HepG2 (cell line): ENCODE measurements at regions not wholly inside any gene's neighbourhood (a gene's known extent, or its start where the extent isn't known, plus 50 kb on each side); places are given as distances from the start of the nearest gene placed in this dataset.
A peak's percentile ranks its signal among the peaks of the same experiment; 100 is the strongest.

Experiments
- ATAC-seq: fragments of 200-7000 bp; cut with Tn5 transposase; 3 replicates; pipeline ENCODE4 v1.9.1; 2020; ENCODE audit warnings: mild to moderate bottlenecking, moderate library complexity
- BruUV-seq: library from RNA; stranded (reverse); fragments of 400-500 nt; replicated peaks from 2 replicates; lab custom pipeline; 2021; lab: Mats Ljungman, UMichigan
- CTCF ChIA-PET: fragments of 300-600 bp; formaldehyde crosslinking; extraction: SDS; loops from one replicate; lab custom pipeline; 2021; ENCODE audit warnings: low total read pairs, inconsistent platforms, low intra/inter-chr PET ratio; lab: Yijun Ruan, JAX
- POLR2A ChIA-PET: fragments of 350-600 bp; sonication (Branson Sonifier 250); formaldehyde crosslinking; loops from one replicate; lab custom pipeline; 2020; ENCODE audit warnings: antibody characterized with exemption, inconsistent platforms; lab: Yijun Ruan, JAX
- DNase-seq: peaks from one replicate; pipeline ENCODE4 v3.0.0-alpha.2; 2015; ENCODE audit warnings: low spot score
- FAIRE-seq: peaks from 3 replicates; lab custom pipeline; 2011; peaks lifted over from hg19 to GRCh38; lab: Jason Lieb, UNC
- H2AFZ ChIP-seq: one replicate; pipeline ENCODE4 v1.6.1; 2011; ENCODE audit warnings: low read length, inconsistent platforms
- H3K27ac ChIP-seq: fragments of 300-600 bp; 3 replicates; pipeline ENCODE4 v1.8.0; 2011; ENCODE audit warnings: mixed run types, mild to moderate bottlenecking, mixed read lengths, low read length, inconsistent platforms; ENCODE audit not compliant: insufficient read depth; ENCODE audit errors: extremely low read length
- H3K27me3 ChIP-seq, 2 experiments: fragments of 200-600 bp in 1 of 2; 2 replicates in 1 of 2; 3 replicates in 1 of 2; pipeline versions ENCODE4 v1.6.0 to v1.8.0; 2011; ENCODE audit warnings: low read length in 2 of 2, mild to moderate bottlenecking in 2 of 2, moderate library complexity in 2 of 2, inconsistent platforms in 1 of 2; ENCODE audit not compliant: insufficient read depth in 2 of 2, control insufficient read depth in 1 of 2
- H3K36me3 ChIP-seq, 2 experiments: fragments of 200-600 bp in 1 of 2; replicated peaks in 1 of 2; 2 replicates in 1 of 2; 3 replicates in 1 of 2; pipeline versions ENCODE4 v1.5.1 to v1.8.0; 2011; ENCODE audit warnings: low read length in 2 of 2, inconsistent platforms in 1 of 2; ENCODE audit not compliant: insufficient read depth in 2 of 2, control insufficient read depth in 1 of 2
- H3K4me1 ChIP-seq: 2 replicates; pipeline ENCODE4 v1.5.1; 2012; ENCODE audit warnings: low read length, inconsistent platforms; ENCODE audit not compliant: insufficient read depth
- H3K4me2 ChIP-seq: 2 replicates; pipeline ENCODE4 v1.6.0; 2011; ENCODE audit warnings: low read depth, low read length, inconsistent platforms
- H3K4me3 ChIP-seq, 3 experiments: fragments of 200-600 bp in 1 of 3; sonication (generic), shearing (Covaris generic) in 1 of 3; replicated peaks in 1 of 3; 2 replicates each; pipeline ENCODE4 v1.5.1; 2011 to 2016; ENCODE audit warnings: low read length in 3 of 3, inconsistent platforms in 2 of 3, low read depth in 2 of 3, mild to moderate bottlenecking in 2 of 3, control low read depth in 1 of 3, mixed read lengths in 1 of 3; ENCODE audit not compliant: insufficient read depth in 1 of 3
- H3K79me2 ChIP-seq: one replicate; pipeline ENCODE4 v1.6.1; 2011; ENCODE audit warnings: low read length, inconsistent platforms; ENCODE audit not compliant: insufficient read depth
- H3K9ac ChIP-seq: 2 replicates; pipeline ENCODE4 v1.6.0; 2011; ENCODE audit warnings: mild to moderate bottlenecking, low read depth, low read length, inconsistent platforms; ENCODE audit not compliant: insufficient read depth
- H3K9me3 ChIP-seq: 2 replicates; pipeline ENCODE4 v1.5.1; 2012; ENCODE audit warnings: mild to moderate bottlenecking, low read length
- H4K20me1 ChIP-seq: 2 replicates; pipeline ENCODE4 v1.6.0; 2011; ENCODE audit warnings: inconsistent platforms, mild to moderate bottlenecking, low read length, moderate library complexity; ENCODE audit not compliant: insufficient read depth
- CHD4 ChIP-seq: fragments of 200-600 bp; sonication (generic); IDR thresholded peaks from 2 replicates; pipeline ENCODE4 v1.7.0; 2017; ENCODE audit warnings: mild to moderate bottlenecking, low read length, borderline replicate concordance
- DR1 ChIP-seq: sonication (generic); formaldehyde crosslinking; IDR thresholded peaks from 2 replicates; pipeline ENCODE4 v1.8.0; 2021; ENCODE audit warnings: mild to moderate bottlenecking, missing genetic modification reagents, inconsistent platforms
- EHMT2 ChIP-seq: fragments of 200-600 bp; sonication (generic); IDR thresholded peaks from 2 replicates; pipeline ENCODE4 v1.7.0; 2017; ENCODE audit warnings: antibody characterized with exemption, low read depth, low read length, borderline replicate concordance
- PCBP1 ChIP-seq: fragments of 200-400 bp; formaldehyde crosslinking; IDR thresholded peaks from 2 replicates; pipeline ENCODE4 v1.6.1; 2017; ENCODE audit warnings: mild to moderate bottlenecking, low read depth, low read length, borderline replicate concordance
- RARG ChIP-seq: sonication (generic); formaldehyde crosslinking; IDR thresholded peaks from 2 replicates; pipeline ENCODE4 v1.4.0; 2020; ENCODE audit warnings: low read depth, mild to moderate bottlenecking, missing genetic modification reagents
- RBFOX2 ChIP-seq: fragments of 200-400 bp; formaldehyde crosslinking; IDR thresholded peaks from 2 replicates; pipeline ENCODE4 v1.6.1; 2017; ENCODE audit warnings: low read depth, mild to moderate bottlenecking, low read length
- SOX13 ChIP-seq, 3 experiments: fragments of 450-650 bp in 1 of 3; sonication (generic) in 1 of 3; formaldehyde crosslinking in 1 of 3; IDR thresholded peaks in 2 of 3; conservative IDR thresholded peaks in 1 of 3; 2 replicates each; pipeline versions ENCODE4 v1.5.0 to v1.6.1; 2016 to 2020; ENCODE audit warnings: antibody characterized with exemption in 1 of 3, mild to moderate bottlenecking in 1 of 3, missing compliant biosample characterization in 1 of 3, missing genetic modification reagents in 1 of 3, moderate library complexity in 1 of 3
- YY1 ChIP-seq: IDR thresholded peaks from 2 replicates; pipeline ENCODE4 v1.6.1; 2011; ENCODE audit warnings: low read length, low read depth, moderate library complexity, mild to moderate bottlenecking; ENCODE audit not compliant: insufficient read depth, insufficient replicate concordance
- ZNF142 ChIP-seq: sonication (generic); formaldehyde crosslinking; IDR thresholded peaks from 2 replicates; pipeline ENCODE4 v1.4.0; 2020; ENCODE audit warnings: missing genetic modification reagents
- ZNF20 ChIP-seq: sonication (generic); formaldehyde crosslinking; IDR thresholded peaks from 2 replicates; pipeline ENCODE4 v1.4.0; 2020; ENCODE audit warnings: mild to moderate bottlenecking, moderate library complexity, missing genetic modification reagents
- ZNF446 ChIP-seq: sonication (generic); formaldehyde crosslinking; IDR thresholded peaks from 2 replicates; pipeline ENCODE4 v1.5.0; 2020; ENCODE audit warnings: mild to moderate bottlenecking, missing genetic modification reagents
- ZNF629 ChIP-seq: sonication (generic); formaldehyde crosslinking; conservative IDR thresholded peaks from 2 replicates; pipeline ENCODE4 v1.5.0; 2020; ENCODE audit warnings: missing genetic modification reagents
- ZNF883 ChIP-seq: sonication (generic); formaldehyde crosslinking; IDR thresholded peaks from 2 replicates; pipeline ENCODE4 v1.5.1; 2020; ENCODE audit warnings: mild to moderate bottlenecking, missing genetic modification reagents; ENCODE audit errors: not compliant biosample characterization
- WGBS: methylation state at CpG from one replicate; pipeline ENCODE4 v1.1.6; 2017; ENCODE audit warnings: low lambda C conversion rate; 5-methylcytosine and 5-hydroxymethylcytosine counted together
- in situ Hi-C: cut with HindIII; loops from 2 replicates; pipeline ENCODE4 v1.10.0; 2017; ENCODE audit warnings: low pct_unique_long_range_greater_than_20kb; ENCODE audit not compliant: extremely low pct_ligation_motif_present
- intact Hi-C: fragments of 100-400 bp; cut with micrococcal nuclease; formaldehyde crosslinking; loops from one replicate; pipeline ENCODE4 v1.10.0; 2022; ENCODE audit not compliant: unreplicated experiment

- intact Hi-C loops (no loop called here), in situ Hi-C loops (no loop called here)
- 0% methylated on average over 1 of the region's 1 CpG for WGBS
- Histone ChIP-seq H3K4me3 (no peak overlapping the region), H3K79me2 (no peaks in the 10 kb centered on the region), H3K4me2 (no peak overlapping the region), H3K9ac (no peak overlapping the region), H3K27me3 (peaks cover 10 to 83% of the 10 kb centered on the region in 2 experiments), H3K27ac (no peak overlapping the region), H3K9me3 (no peaks in the 10 kb centered on the region), H2AFZ (no peak overlapping the region), H3K36me3 (no peaks in the 10 kb centered on the region), H4K20me1 (peaks cover 8% of the 10 kb centered on the region; the same call in 1 of the 2 replicates), H3K4me1 (no peaks in the 10 kb centered on the region)
- DNase-seq = no peak
- no peak for ATAC-seq
- no TSS peak for BruUV-seq
- ChIA-PET CTCF (no interaction called here), POLR2A (no interaction called here)
- TF ChIP-seq SOX13 (IDR thresholded peaks at IDR 0.05) = no peak
- no peak for TF ChIP-seq SOX13 (CRISPR knock-in tag; conservative IDR thresholded peaks at IDR 0.05 in 1 of 2, IDR thresholded peaks at IDR 0.05 in 1 of 2)
- TF ChIP-seq YY1 = no peak
- TF ChIP-seq ZNF20 (CRISPR knock-in tag) = no peak
- TF ChIP-seq ZNF446 = no peak
- TF ChIP-seq RARG (CRISPR knock-in tag) = no peak
- TF ChIP-seq ZNF883 (CRISPR knock-in tag) = no peak
- no peak for TF ChIP-seq CHD4
- no peak for TF ChIP-seq RBFOX2
- no peak for TF ChIP-seq DR1 (CRISPR knock-in tag)
- no peak for FAIRE-seq
These were observed 79.4 kb downstream of the RPLP1 start for GRCh38 chr15:69532066-69532465.

- H3K36me3 ChIP-seq = no peaks in the 10 kb centered on the region
- ChIA-PET POLR2A (no interaction called here), CTCF (no interaction called here)
- in situ Hi-C loops = no loop called here
- peaks cover 7 to 84% of the 10 kb centered on the region in 2 experiments for H3K27me3 ChIP-seq
- no peak overlapping the region for H3K4me3 ChIP-seq
- FAIRE-seq (no peak), ATAC-seq (no peak), DNase-seq (no peak)
- H3K27ac ChIP-seq = no peak overlapping the region
- 12% methylated on average over 4 of the region's 4 CpGs for WGBS
- peaks cover 8% of the 10 kb centered on the region; the same call in 1 of the 2 replicates for H4K20me1 ChIP-seq
- H3K9me3 ChIP-seq = no peaks in the 10 kb centered on the region
- BruUV-seq = no TSS peak
- H3K4me1 ChIP-seq = no peaks in the 10 kb centered on the region
- TF ChIP-seq ZNF142 (CRISPR knock-in tag) (no peak), PCBP1 (no peak), EHMT2 (no peak), ZNF629 (CRISPR knock-in tag) (peak; percentile 63)
- TF ChIP-seq, all 625 proteins: peak for 1
- no peak overlapping the region for H3K4me2 ChIP-seq
- intact Hi-C loops = no loop called here
- no peak overlapping the region for H2AFZ ChIP-seq
- H3K79me2 ChIP-seq = no peaks in the 10 kb centered on the region
- no peak overlapping the region for H3K9ac ChIP-seq
These were observed 80.2 kb downstream of the RPLP1 start for GRCh38 chr15:69532856-69533255.
